ENCODE measurements at regions not wholly inside any gene's neighbourhood (a gene's known extent, or its start where the extent isn't known, plus 50 kb on each side); places are given as distances from the start of the nearest gene placed in this dataset.

DNA sequence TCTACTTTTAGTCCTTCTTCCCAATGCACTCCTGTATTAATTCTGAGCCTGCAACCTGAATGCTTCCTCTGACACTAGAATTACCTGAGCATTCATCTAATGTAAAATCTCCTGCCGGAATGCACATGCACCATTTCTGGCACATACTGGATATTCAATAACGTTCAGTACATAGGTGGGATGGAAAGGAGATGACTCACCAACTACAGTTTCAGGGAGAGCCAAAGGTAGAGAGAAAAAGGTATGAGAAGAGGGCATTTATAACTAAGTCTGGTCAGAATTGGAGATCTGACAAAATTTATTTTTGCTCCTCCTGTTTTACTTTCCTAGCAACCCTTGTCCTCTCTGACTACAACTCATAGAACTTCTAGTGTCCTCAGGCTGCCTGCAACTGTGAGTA, 1954.1 kb upstream of the CELF4 start:
- DNase-seq (ENCODE audit: low spot score) = no peak

DNA sequence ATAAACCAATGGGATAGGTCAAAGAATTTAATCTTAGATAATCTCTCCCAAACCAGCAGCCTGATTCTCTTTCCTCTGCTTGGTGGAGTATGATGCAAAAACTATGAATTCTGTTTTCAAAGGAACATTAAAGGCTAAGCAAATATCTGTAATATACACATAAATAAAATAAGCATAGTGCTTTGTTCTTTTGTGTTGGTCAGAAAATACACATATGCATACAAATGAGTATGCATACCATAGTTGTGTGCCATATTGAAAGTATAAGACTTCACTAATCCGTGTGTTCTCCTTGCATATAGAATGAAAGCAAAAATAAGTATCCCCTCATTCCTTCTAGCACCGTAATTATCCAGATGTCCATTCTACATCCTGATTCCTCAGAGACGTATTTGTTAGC, 1949.7 kb upstream of the CELF4 start:
- no peak for DNase-seq (ENCODE audit: low spot score)

DNA sequence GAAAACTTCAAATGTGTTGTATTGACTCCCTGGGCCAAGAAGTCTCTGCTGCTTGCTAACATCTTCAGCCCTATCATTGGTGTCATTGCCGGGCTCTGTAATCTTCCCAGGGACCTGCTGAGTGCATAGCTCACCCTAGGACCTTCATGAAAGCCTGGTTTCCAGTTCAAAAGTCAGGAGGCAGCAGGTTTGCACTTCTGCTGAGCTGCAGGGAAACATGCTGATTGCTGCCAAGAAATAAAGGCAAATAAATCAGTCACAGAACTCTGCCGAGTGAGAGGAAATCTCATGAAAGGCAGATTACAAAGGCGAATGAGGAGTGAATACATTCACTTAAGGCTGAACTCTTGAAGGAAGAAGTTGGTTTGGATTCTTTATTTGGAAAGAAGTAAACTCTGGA, 1947.6 kb upstream of the CELF4 start:
- no peak for DNase-seq (ENCODE audit: low spot score)

DNA sequence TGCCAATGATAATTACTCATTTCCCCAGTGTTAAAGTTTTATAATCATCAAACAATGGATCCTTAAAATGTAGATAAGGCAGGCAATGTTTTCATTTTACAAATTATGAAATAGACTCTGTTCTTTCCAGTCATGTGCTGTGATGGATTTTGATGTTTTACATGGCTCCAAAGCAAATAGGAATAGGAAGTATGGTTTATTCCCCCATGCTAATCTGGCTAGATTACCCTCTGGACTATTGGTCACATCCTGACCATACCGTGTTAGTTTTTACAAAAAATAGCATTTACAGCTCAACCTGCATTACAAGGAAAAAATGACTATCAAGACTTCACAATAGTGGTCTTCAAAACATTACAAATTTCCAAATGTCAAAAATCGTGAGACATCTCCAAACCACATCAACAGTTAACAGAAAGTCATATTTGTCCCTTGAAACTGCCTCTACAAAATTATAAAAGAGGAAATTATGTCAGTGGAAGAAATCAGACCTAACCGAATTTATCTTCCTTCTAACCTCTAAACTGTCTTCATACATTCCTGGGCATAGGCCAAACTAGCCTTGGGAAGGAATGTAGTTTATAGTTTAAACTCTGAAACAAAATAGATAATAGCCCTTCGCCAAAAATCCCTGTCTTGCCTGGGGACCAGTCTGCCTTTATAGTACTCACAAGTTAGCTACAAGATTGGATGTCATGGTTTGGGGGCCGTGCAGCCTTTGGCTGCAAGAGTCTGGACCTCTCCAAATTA, 1941.2 kb upstream of the CELF4 start:
- no peak for DNase-seq (ENCODE audit: low spot score)

DNA sequence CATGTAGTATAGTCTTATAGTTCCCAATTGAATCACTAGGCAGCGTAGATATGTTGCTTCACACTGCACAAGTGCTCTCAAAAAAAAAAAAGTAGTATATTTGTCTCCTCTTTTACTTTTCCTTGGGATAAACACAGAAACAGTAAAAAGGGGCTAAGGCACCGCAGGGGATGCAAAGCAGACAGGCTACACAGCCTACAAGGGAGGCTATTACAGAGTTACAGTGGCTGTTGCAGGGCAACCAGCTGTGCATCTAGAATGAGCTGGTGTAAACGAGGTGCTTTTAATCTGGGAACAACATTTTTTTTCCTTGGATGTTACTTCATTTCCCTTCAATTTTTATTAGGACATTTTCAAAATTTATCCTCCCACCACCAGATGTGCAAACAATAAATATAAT, 1934.7 kb upstream of the CELF4 start:
- no peak for DNase-seq (ENCODE audit: low spot score)

DNA sequence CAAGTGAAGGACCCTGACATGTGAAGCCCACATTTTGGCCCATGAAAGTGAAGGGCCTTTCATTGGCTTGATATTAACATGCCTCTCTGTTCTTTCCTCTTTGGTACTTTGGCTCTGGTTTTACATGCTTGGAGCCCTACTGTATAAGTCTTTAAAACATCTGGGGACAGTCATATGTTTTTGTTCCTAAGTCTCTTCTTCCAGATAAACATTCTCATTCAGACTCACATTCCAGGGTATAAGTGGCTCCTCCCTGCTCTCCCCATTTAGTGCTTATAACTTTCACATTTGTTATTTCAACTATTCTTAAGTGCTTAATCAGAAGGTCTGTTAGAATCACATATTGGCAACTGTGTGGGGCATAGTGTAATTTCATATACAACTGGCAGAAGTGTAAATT, 1932.2 kb upstream of the CELF4 start:
- DNase-seq (ENCODE audit: low spot score) = no peak

DNA sequence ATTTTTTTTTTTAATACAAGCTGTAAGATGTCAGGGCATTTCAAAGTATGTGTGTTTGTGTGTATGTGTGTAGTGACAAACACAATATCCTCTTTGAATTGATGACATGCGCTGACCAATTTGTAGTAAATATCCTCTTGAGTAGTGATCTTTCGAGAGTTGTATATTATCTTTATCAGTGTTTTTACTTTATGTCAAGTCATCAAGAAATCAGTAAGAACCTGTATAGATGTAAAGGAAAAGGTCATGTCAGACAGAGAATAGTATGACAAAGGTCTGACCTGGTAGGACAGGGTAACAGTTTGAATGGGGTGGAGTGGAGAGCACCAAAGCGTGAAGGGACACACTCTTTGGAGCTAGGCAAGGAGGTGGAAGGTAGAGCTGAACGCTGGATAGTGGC, 1931.4 kb upstream of the CELF4 start:
- no peak for DNase-seq (ENCODE audit: low spot score)

DNA sequence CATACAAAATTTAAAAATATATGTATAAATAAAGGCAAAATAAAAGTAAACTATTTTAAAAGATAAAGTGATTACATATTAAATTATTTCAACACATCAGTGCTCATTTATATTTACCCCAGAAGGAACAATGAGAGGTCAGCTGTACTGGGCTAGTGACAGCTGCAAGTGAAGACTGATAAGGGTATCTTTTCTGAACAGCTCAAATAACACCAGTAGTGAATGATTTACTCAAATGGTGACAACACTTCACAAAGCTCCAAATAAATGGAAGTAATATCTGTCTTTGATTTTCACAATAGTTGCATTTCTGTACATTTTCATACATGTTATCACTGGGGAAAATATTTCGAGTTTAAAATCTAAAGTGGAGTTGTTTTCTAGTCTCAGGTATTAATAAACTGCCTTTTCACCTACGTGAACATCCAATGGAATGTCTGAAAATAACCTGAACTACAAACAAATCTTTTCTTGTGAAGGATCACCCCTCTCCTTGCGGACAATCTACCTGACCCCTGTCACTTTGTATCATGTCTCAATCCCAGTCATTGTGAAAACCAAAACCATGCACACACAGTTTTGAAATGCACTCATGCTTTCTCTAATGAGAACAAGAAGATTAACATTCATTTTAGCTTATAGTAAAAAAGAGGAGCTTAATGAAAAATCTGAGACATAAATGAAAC, 1928.8 kb upstream of the CELF4 start:
- DNase-seq (ENCODE audit: low spot score) = no peak

DNA sequence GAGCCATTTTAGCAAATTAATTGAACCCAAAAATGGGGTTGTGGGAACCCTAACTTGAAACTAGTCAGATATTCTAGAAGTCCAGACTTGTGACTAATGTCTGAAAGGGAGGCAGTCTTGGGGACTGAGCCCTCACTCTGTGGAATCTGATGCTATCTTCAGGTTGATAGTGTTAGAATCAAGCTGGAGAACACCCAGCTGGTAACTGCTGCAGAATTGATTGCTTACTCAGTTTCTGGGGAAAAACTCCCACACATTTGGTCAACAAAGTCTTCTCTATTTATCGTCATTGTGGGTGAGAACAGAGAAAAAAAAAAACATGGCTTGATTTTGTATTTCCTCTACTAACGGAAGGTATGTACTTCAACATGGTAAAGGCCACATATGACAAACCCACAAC, 1925.8 kb upstream of the CELF4 start:
- no peak for DNase-seq (ENCODE audit: low spot score)

DNA sequence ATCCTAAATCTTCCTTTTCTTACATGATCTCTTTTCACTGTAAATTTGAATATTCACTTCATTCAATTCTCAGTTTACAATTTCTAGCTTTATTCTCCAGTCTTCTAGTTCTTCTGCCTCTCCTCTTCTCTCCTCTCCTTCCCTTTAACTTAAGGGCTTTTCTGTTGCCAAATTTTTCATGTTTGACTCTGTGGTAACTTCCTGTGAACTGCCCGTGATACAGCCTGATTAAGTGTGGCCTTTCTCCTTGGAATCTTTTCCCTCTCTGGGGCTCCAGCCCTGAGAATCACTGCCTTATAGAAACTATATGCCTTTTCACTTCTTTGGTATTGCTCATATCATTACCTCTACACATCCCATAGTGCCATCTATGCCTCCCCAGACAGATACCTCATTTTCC, 1923.8 kb upstream of the CELF4 start:
- no peak for DNase-seq (ENCODE audit: low spot score)

DNA sequence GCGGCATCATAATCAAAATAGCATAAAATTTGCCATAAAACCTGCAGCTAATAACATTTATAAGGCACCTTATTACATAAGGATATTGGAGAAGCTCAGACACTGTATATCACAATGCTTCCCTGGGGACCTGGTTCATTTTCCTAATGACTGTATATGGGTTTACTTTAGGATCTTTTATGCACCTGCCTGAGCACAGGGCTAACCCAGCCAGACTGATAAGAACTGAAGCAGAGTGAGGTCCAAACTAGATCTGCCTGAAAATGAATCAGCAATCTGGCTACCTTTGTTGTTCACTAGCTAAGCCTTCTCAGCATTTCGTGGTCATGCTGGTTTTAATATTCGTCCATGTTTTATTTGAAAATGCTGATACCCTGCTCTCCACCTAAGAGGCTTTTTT, 1922.3 kb upstream of the CELF4 start:
- no peak for DNase-seq (ENCODE audit: low spot score)

DNA sequence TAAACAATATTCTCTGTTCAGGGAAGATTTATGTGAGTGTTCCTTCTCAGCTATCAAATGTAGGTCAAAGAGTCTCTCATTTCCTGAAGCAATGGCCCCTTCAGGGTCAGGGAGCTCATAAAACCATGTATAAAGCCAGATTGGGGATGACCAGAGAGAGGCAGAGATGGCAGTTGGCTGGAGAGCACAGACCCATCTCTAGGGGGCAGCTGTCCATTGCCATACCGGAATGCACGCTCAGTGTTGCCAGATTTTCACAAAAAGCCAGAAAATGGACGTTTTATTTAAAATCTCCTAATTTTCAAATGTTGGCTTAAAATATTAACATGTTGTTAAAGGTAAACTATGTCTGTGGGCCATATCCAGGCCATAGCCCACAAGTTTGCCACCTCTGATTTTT, 1920.7 kb upstream of the CELF4 start:
- no peak for DNase-seq (ENCODE audit: low spot score)

DNA sequence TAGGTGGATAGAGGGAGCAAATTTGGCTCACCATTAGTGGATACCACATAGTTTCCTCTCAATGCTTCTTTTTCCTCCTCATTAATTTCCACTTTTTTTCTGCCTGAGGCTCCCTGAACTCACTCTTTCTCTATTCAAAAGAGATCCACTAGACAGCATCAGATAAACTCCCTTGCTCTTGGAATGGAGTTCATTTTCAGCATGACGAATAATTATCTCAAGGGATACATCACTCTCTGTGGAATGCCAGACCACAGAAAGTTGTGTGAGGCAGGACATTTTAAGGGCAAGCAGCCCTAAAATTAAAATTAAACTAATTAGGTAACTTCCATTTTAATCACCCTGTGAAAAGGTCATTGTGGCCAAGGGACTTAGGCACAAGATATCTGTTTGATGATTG, 1920.1 kb upstream of the CELF4 start:
- DNase-seq (ENCODE audit: low spot score) = no peak

DNA sequence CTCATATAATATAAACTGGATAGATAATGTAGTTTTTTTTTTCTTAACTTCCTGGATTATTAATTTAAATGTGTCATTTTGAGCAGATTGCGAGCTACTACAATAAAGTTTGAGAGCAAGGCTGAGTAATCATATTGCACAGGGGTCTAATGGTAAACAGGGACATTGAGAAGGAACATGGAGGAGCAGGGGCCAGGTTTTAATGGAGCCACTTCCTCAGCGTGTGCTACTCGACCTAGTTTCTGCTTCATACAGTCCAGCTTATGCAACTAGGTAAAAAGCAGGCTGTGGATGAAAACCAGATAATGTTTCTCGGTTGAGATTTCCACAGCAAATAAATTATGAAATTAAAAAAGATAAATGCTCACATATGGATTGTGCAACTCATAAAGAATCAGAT, 1915.7 kb upstream of the CELF4 start:
- DNase-seq (ENCODE audit: low spot score) = no peak

DNA sequence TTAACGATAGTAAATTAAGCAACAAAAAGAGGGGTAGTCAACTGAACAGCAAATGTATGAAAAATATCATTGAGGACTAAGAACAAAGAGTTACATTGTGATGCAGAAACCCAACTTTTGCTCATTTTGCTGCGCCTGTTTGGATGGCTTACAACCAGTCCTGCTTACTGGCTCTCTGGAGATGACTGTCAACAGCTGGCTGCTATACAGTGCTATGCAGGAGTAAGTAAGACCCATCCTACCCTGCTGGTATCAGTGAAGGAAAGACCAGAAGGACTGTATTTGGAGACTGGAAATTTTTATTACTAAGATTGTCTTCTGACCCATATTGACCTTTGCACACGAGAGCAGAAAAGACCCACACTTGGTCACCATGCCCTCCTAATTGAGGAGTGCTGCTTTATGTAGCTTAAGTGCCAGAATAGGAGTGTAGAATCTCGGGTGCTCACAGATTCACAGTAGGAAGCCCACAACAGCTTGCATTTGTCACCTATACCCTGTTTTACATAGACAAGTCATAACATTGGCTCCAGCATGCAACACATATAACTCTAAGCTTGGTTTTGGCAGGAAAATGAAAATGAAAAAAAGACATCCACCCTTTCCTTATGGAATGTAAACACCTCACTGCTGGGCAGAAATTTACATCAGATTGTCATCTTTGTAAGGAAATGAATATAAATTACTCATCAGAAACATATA, 1915.0 kb upstream of the CELF4 start:
- no peak for DNase-seq (ENCODE audit: low spot score)

DNA sequence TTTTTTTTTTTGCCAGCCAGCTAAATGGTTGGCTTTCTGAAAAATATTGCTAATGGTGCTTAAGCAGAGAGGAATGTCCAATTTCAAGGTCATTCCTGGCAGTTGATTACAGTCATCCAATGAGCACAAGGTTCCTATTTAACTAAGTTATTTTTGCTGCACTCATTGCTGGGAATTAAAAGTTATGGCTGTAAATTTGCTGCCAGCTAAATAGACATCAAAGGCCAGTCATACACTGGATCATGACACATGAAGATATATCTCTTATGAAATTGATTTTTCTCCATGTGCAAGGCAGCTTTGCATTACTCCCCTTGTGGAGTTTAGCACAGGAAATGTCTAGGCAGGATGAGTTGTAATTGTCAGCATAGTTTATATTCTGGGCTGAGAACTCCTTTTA, 1898.4 kb upstream of the CELF4 start:
- no peak for DNase-seq (ENCODE audit: low spot score)

DNA sequence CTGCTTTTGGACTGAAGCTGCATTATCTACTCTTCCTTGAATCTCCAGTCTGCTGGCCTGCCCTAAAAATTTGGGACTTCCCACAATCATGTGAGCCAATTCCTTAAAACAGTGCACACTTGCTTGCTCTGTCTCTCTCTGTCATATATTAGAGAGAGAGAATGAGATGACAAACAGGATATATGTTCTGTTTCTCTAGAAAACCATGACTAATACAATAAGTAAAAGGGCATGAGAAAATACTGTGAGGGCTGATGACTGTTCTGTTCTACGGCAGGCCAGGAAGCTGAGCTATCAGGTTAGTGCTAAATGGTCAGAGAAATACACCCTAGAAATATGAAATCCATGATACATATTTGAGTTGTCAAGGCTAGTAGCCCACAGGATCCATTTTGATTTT, 1896.8 kb upstream of the CELF4 start:
- DNase-seq (ENCODE audit: low spot score) = no peak

DNA sequence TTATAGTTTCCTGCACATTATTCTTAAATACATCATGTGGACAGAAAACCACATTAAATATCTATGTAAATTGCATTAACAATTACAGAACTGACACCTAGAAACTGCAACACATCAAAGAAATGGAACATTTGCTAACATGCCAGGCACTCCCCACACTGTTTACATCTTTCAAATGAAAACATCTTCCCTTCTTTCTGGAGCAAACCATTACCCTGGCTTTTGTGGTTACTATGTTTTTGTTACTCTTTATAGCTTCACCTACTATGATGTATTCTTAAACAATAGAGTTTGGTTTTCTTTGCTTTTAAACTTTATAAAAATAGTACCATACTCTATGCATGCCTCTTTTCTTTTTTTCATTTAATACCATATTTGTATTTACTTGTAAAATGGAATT, 1894.5 kb upstream of the CELF4 start:
- DNase-seq (ENCODE audit: low spot score) = no peak

DNA sequence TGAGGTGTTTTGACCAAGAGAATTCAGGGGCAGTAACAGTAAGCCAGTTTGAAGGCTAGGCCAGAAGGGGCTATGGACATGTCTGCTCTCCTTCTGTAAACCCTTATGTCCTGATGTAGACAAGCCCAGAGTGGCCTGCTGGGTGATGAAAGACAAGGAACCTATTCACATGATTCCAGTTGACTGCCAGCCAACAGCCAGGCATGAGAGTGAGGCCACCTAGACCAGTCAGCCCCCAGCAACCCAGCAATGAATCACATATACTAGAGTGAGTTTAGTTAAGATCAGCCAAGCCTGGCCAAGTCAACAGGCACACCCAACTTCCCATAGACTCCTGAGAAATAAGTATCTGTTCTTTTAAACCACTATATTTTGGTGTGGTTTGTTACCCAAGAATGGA, 1889.7 kb upstream of the CELF4 start:
- no peak for DNase-seq (ENCODE audit: low spot score)

DNA sequence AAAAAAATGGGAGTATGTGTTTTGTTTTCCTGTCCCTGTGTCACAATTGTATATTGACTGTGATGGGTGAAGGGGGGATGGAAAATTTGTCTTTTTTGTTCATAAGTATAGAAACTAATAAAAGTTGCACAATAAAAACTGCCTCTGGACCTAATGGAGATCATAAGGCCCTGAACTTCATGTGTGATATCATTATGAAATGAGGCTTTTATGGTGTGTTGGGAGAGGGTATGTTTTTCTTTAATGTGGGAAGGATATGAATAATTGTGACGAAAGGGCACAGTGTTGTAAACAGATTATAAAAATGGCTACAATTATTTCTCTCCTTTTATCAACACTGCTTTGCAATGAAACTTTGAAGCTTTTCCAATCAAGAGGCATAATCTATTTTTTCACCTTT, 1889.3 kb upstream of the CELF4 start:
- DNase-seq (ENCODE audit: low spot score) = no peak

DNA sequence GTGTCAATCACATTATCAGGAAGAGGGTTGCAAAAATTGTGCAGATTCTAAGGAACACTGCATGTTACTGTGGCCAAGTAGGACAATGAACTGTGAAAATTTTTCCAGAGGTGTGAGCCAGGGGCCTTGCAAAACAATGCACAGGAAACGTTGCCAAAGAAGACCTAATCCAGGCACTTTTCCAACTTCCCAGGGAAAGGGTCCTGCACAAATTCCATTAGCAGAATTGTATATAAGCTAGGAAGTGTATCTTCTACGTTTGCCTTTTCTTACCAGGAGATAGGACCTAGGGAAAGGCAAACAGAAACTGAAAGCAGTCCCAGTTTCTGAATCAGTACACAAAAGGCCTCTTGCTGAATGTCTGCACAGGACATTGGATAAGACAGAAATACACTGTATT, 1888.3 kb upstream of the CELF4 start:
- DNase-seq (ENCODE audit: low spot score) = no peak

DNA sequence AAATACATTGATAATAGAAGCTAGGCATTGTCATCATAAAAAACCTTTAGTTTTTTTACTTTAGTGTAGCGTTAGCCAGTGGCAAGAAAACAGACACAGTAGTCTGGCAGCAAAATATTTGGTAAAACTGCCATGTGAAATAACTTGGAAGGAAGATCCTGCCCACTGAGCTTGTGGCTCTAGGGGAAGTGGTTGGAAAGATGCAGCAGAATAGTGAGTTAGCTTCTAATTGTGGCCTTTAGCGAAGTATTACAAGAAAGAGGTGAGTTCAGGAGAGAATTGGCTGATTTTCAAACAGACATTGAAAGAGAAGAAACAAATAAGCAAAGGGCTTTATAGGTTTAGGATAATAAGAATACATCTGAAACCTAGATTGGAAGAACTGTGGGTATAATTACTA, 1887.8 kb upstream of the CELF4 start:
- DNase-seq (ENCODE audit: low spot score) = no peak

DNA sequence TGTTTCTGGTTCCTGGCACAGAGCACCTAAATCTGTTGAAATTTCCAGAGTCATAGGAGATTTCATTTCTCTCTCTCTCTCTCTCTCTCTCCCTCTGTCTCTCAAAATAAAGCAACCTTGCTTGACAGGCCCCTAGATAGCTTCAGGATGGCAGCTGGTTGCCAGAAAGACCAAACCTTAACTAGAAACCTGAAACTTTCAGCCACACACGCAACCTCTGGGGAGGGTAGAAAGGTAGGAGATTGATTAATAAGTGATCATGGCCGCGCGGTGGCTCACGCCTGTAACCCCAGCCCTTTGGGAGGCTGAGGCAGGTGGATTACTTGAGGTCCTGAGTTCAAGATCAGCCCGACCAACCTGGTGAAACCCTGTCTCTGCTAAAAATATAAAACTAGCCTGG, 1885.4 kb upstream of the CELF4 start:
- no peak for DNase-seq (ENCODE audit: low spot score)

DNA sequence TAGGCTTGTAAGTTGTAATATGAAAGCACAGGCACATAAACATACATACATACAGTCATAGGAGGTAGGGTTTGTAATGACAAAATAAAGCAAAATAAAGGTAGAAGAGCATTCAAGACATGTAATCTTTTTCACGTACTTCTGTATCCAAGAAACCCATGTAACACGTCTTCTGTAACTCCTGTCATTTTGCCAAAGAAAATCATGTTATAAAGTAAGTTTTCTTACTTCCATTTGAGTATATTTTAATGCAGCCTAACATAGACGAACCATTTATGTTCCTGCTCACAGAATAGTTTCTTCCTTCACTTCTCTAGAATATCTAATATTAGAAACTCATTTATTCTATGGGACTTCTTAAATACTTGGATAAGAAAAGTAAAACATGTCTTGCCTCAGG, 1884.0 kb upstream of the CELF4 start:
- DNase-seq (ENCODE audit: low spot score) = no peak

Data from germinal center (tissue), 1 donor.